Activated CD4-positive, alpha-beta T cell treated with anti-CD3 and anti-CD28 coated beads, Interleukin-2, amount 50 U/mL, for 16 hours (primary cell): ENCODE measurements at regions not wholly inside any gene's neighbourhood (a gene's known extent, or its start where the extent isn't known, plus 50 kb on each side); places are given as distances from the start of the nearest gene placed in this dataset.
"Not testable (repeated sequence)": the region's sequence is repeated elsewhere in the genome, so short reads cannot be mapped to it uniquely, and the experiment has no call there.

ENCODE experiments used
- DNase-seq: peaks from one replicate; pipeline ENCODE4 v3.0.0-alpha.2; 2020

GRCh38 chr6:100322886-100323285, 141.8 kb downstream of the SIM1 start:
- DNase-seq: no peak

- no peak for DNase-seq
Observed at GRCh38 chr6:100320686-100321085, 144.0 kb downstream of the SIM1 start.

GRCh38 chr6:100317031-100317430, 147.7 kb downstream of the SIM1 start:
- no peak for DNase-seq

GRCh38 chr6:100314186-100314585, 150.5 kb downstream of the SIM1 start:
- no peak for DNase-seq

GRCh38 chr6:100311707-100312251, 152.9 kb downstream of the SIM1 start:
- DNase-seq: no peak

GRCh38 chr6:100309174-100309573, 155.5 kb downstream of the SIM1 start:
- DNase-seq: peak; percentile 1

- no peak for DNase-seq
Observed at GRCh38 chr6:100307561-100307960, 157.2 kb downstream of the SIM1 start.

GRCh38 chr6:100305209-100305869, 159.4 kb downstream of the SIM1 start:
- DNase-seq: no peak

GRCh38 chr6:100304575-100304974, 160.1 kb downstream of the SIM1 start:
- no peak for DNase-seq

- DNase-seq: no peak
Observed at GRCh38 chr6:100301731-100302130, 163.0 kb downstream of the SIM1 start.

- no peak for DNase-seq
Observed at GRCh38 chr6:100300221-100300736, 164.4 kb downstream of the SIM1 start.

- peak; percentile 22 for DNase-seq
Observed at GRCh38 chr6:100296810-100297544, 167.7 kb downstream of the SIM1 start.

GRCh38 chr6:100295172-100295571, 169.5 kb downstream of the SIM1 start:
- not testable (repeated sequence) for DNase-seq

- DNase-seq: no peak
Observed at GRCh38 chr6:100289285-100289684, 175.4 kb downstream of the SIM1 start.

GRCh38 chr6:100288311-100288710, 176.4 kb downstream of the SIM1 start:
- no peak for DNase-seq

GRCh38 chr6:100283285-100283684, 181.4 kb downstream of the SIM1 start:
- DNase-seq: no peak

- no peak for DNase-seq
Observed at GRCh38 chr6:100281471-100281901, 183.2 kb downstream of the SIM1 start.

GRCh38 chr6:100276311-100277057, 188.2 kb downstream of the SIM1 start:
- no peak for DNase-seq

- DNase-seq: no peak
Observed at GRCh38 chr6:100274147-100274546, 190.6 kb downstream of the SIM1 start.

GRCh38 chr6:100271625-100272024, 193.1 kb downstream of the SIM1 start:
- DNase-seq: peak; percentile 3

- DNase-seq: no peak
Observed at GRCh38 chr6:100271202-100271601, 193.5 kb downstream of the SIM1 start.

GRCh38 chr6:100269189-100269588, 195.5 kb downstream of the SIM1 start:
- no peak for DNase-seq

- DNase-seq: no peak
Observed at GRCh38 chr6:100268326-100268725, 196.4 kb downstream of the SIM1 start.
